DND-41 (cell line): ENCODE measurements at regions not wholly inside any gene's neighbourhood (a gene's known extent, or its start where the extent isn't known, plus 50 kb on each side); places are given as distances from the start of the nearest gene placed in this dataset.

Experiments
- CTCF ChIP-seq: IDR thresholded peaks from 2 replicates; pipeline ENCODE4 v1.5.1; 2012; ENCODE audit warnings: borderline replicate concordance, low read length, moderate library complexity, mild to moderate bottlenecking; ENCODE audit not compliant: poor library complexity, severe bottlenecking; ENCODE audit errors: extremely low read depth
- EZH2 ChIP-seq: IDR thresholded peaks from 3 replicates; pipeline ENCODE4 v1.6.1; 2012; ENCODE audit warnings: borderline replicate concordance, low read depth, mild to moderate bottlenecking, moderate library complexity, low read length, inconsistent platforms; ENCODE audit not compliant: severe bottlenecking

GRCh38 chr4:186917136-186917535 lies 193.5 kb upstream of the FAT1 start:
- no peak for TF ChIP-seq CTCF
- no peak for TF ChIP-seq EZH2
